Fibroblast of peridontal ligament (primary cell): ENCODE measurements at regions not wholly inside any gene's neighbourhood (a gene's known extent, or its start where the extent isn't known, plus 50 kb on each side); places are given as distances from the start of the nearest gene placed in this dataset.

ENCODE experiments used
- DNase-seq: peaks from one replicate; pipeline ENCODE4 v3.0.0-alpha.2; 2010; ENCODE audit errors: extremely low read depth

DNA sequence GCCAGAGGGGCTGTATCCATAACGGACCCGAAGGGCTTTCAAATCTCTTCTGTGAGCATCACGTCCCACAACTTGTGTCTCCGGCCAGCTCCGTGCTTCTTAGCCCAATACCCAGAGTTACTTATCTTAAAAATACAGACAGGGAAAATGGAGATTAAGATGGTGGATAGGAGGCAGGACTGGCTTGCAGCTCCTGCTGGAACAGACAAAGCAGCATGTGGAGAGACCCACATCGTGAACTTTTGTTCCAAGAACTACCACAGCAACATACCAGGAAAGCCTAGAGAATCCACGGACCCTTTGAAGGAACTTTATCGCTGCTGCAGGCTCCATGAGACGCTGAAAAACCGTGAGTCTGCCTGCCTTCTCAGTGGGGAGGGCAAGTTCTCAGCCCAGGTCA is 113.7 kb downstream of the RNASET2 start:
- no peak for DNase-seq

DNA sequence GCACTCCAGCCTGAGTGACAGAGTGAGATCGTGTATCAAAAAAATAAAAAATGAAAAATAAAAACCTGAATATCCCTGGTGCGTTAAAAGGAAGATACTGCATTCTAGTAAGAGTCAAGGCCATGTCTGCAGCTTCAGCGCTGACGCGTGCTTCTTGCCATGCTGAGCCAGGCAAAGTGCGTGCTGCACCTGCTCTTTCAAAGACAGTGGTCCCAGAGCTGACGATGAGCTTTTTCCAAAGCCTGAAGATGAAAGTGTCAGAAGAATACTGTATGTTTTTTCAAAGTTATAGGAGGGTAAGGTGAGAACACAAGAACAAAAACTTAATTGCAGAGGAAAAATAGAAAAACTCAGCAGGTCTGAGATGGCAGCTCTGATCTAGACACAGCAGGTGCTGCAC is 115.1 kb downstream of the RNASET2 start:
- DNase-seq = no peak

DNA sequence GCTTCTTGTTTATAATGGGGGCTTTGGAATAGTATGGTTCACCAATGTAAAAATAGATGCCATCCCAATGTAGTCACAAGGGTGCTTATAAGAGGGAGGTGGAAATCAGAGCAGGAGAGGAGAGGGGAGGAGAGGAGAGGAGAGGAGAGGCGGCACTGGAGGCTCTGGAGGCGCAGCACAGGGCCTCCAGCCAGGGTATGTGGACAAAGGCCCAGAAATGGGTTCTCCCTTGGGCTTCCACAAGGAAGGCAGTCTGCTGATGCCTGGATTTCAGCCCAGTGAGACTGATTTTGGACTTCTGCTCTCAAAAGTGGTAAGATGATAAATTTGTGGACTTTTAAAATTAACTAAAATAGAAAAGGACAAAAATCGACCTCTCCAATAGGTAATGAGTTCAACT is 116.8 kb downstream of the RNASET2 start:
- no peak for DNase-seq

GRCh38 chr6:166838987-166839386 is 117.4 kb downstream of the RNASET2 start:
- no peak for DNase-seq

DNA sequence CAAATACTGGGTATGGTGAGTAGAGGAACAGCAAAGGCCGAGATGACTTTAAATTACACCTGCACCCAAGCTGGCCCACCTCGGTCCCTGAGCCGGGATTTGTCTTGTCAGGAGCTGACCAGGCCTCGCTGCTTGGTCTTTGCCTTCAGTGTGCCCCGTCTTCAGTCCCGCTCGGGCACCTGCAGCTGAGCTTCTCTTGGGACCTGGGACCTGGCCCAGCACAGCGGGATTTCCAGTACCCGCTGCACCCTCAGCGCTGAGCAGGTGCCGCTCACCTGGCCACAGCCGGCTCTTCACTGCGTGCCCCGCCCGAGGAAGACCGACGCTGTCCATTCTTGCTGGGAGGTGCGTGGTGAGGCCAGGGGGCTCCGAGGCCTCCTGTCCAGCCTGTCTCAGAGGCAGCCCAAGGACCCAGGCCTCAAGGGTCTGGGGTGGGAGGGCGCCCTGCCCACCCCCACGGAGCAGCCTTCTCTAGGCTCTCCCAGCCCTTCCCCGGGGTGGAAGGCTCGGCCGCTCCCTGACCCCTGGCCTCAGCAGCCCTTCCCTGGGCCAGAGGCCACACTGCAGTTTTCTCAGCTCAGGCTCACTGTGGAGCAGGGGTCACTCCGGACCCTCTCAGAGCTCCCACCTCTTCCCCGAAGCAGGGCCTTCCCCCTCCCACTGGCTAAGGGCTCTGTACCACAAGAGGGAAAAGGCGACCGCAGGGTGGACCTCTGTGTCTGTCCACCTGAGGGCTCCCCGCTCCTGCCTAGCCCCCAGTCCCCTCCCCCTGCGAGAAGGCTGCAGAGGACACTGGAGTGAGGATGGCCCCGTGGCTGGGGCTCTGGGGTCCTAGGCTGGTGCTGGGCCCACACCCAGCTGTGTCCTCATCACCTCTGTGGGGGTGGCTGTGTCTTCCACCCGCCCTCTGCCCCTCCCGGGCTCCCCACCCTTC is 119.3 kb downstream of the RNASET2 start:
- DNase-seq = no peak

GRCh38 chr6:166834049-166834448 is 122.3 kb downstream of the RNASET2 start:
- no peak for DNase-seq

DNA sequence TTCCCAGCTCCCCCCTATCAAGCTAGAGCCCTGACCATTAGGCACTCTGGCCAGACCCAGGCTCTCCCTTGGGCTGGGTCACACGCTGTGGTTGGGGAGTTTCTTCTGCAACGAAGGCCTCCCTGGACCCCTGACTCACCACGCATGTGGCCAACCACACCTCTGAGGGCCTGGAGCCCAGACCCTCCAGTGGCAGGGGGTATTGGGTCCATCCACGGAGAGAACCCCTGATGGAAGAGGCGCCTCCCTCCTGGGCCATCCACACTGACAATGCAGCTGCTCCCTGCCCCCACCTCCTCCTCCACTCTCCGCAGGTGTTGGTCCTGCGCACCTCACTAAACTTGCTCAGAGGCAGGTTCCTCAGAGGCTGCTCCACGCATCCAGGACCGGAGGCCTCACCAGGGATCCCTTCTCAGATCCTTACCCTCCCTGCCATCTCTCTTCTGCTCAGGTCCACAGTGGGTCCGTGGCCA is 125.4 kb downstream of the RNASET2 start:
- DNase-seq = no peak

DNA sequence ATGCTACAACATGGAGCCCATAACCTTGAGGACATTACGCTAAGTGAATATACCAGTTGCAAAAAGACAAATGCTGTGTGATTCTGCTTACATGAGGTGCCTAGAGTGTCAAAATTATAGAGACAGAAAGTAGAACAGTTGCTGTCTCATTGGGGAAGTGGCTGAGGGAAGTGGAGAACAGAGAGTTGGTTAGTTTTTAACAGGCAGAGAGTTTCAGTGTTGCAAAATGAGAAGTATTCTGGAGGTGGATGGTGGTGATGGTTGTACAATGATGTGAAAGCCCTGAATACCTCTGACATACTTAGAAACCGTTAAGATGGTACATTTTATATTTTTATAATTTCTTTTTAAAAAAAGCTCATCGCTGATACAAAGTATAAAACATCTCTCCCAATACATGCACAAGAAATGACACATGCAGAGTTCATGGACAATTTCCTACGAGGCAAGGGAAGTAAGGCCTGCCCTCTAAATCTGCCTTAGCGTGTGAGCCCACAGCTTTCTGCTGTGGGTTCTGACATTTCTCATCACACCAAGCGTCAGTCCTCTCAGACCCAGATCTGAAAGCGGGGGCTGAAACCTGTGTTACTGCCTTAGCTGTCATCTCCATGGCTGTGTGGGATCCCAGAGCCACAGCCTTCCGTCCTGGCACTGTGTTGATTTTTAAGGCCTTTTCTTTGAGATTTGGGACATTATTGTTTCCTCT is 126.0 kb downstream of the RNASET2 start:
- no peak for DNase-seq

GRCh38 chr6:166826264-166826663 is 130.1 kb downstream of the RNASET2 start:
- no peak for DNase-seq

GRCh38 chr6:166825553-166826145 is 130.7 kb downstream of the RNASET2 start:
- no peak for DNase-seq

DNA sequence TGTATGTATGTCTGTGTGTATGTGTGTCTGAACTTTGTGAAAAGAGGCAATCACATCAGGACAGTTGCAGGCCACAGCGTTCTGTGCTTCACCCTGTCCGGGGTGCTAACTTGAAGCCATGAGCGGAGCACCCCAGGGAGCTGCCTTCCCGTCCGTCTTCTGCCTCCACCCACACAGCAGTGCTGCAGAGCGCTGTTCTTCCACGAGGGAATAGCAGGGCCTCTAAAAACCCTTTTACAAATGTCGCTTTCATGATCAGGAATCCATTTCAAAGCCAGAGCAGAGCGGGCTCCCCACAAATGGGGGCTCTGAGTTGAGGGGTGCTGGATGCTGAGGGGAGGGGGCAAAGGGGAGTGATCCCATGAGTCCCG is 131.5 kb downstream of the RNASET2 start:
- DNase-seq = no peak

DNA sequence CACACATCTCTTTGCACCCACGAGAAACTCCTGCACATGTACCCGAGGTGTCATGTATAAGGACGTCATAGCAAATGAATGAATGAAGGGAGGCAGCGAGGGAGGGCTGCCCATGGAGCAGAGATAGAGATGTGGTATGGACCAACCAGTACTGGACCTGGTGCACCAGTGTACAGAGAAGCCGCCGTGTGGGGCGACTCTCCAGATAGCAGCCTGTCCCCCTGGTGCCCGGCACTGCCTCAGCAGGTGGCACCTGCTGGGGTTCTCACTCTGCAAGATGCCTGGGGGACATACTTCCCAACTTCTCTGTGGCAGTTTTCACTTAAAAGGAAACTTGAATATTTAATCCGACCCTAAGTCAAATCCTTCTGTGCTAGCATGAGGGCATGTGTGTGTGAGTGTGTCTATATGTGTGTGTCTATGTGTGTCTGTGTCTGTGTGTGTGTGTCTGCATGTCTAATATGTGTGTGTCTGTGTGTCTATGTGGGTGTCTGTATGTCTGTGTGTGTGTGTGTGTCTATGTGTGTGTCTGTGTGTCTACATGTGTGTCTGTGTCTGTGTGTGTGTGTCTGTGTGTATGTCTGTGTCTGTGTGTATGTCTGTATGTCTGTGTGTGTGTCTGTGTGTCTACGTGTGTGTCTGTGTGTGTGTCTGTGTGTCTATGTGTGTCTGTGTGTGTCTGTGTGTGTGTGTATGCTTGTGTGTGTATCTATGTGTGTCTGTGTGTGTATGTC is 132.0 kb downstream of the RNASET2 start:
- DNase-seq = no peak

DNA sequence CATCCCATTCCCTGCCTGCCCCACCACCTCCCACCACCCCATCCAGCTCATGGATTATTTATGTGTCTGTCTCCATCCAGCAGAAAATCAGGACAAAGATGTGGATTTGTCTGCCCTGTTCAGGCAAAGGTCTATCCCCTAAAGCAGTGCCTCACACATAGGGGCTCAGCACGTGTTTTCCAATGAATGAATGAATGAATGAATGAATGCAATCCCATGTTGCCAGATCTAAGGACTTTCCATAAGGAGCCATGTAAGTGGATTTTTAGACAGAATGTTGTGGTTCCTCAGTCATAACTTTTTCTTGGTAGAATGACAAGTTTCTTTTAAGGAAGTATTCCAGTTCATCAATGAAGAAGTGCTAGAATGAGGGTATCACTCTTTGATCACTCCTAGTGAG is 133.7 kb downstream of the RNASET2 start:
- no peak for DNase-seq

GRCh38 chr6:166820483-166820882 is 135.9 kb downstream of the RNASET2 start:
- DNase-seq = no peak

GRCh38 chr6:166820070-166820469 is 136.3 kb downstream of the RNASET2 start:
- no peak for DNase-seq

DNA sequence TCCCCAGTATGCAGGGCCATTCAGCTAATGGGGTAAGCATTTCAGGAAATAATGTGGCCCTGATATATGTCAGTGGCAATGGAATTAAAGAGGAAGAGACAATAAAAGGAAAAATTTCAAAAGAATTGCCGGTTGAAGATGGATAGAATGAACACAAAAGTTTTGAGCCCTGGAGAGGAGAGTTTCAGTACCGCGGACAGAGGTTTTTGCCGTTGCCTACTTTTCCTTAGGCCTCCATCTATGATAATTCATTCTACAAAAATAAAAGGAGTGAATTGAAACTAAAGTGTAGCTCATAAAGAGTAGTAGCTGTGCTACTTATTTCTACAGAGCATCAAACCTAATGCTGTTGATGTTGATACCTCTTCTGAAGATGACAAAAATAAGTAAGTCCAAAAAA is 140.7 kb downstream of the RNASET2 start:
- DNase-seq = no peak

DNA sequence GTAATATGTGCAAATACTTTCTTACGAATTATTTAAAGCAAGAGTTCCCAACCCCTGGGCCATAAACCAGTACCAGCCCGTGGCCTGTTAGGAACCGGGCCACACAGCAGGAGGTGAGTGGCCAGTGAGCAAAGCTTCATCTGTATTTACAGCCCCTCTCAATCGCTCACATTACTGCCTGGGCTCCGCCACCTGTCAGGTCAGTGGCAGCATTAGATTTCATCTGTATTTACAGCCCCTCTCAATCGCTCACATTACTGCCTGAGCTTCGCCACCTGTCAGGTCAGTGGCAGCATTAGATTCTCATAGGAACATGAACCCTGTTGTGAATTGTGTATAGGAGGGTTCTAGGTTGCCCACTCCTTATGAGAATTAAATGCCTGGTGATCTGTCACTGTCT is 142.0 kb downstream of the RNASET2 start:
- no peak for DNase-seq

- no peak for DNase-seq
These were observed 142.9 kb downstream of the RNASET2 start for GRCh38 chr6:166813461-166813860.

DNA sequence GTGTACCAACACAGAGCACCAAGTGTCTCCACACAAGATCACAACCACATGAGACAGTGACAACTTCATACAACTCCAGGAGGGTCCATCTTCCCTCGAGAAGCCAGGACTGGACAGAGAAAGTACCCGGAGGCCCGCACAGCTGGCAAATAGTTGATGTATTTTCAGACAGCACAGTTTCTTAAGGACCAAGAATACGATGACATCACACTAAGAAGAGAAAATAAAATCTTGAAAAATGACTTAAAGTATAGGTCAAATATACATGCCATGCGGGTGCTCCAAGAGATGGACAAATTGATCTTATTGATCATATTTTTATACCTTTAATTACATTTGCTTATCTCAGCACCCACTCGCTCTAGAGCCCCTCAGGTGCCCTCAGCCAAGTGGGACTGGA is 145.5 kb downstream of the RNASET2 start:
- no peak for DNase-seq

GRCh38 chr6:166809721-166810120 is 146.6 kb downstream of the RNASET2 start:
- no peak for DNase-seq

DNA sequence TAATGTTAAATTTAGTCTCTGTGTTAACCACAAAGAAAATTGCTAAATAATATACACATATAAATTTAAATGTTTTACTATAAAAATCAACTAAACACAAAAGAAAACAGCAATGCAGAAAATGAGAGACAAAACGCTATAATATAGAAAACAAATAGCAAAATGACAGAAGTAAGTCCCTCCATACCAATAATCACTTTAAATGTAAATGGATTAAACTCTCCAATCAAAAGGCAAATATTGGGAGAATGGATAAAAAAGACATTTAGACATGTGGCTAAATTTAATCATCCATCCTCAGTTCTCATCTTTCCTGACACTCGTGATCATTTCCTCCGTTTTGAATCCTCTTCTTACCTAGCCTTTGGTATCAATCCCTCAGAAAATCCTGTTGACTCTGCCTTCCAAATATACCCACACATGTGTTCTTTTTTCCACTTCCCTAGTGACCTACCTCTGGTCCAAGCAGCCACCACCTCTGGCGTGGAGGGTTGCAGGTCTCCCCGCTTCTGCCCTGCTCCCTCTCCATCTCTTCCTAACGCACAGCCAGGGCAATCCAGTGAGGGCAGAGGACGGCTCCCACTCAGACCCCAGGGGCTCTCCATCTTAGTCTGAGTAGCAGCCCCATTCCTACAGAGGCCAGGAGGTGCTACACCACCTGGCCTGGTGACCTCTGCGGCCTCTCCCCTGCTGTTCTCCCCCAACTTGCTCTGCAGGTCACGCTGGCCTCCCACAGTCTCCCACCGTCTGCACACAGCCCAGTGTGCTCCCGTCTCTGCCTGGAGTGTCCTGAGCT is 149.2 kb downstream of the RNASET2 start:
- DNase-seq = no peak
